Neural crest cell (in vitro differentiated cells): ENCODE measurements at regions not wholly inside any gene's neighbourhood (a gene's known extent, or its start where the extent isn't known, plus 50 kb on each side); places are given as distances from the start of the nearest gene placed in this dataset.
"Not testable (repeated sequence)": the region's sequence is repeated elsewhere in the genome, so short reads cannot be mapped to it uniquely, and the experiment has no call there.

Source experiments
- DNase-seq: peaks from one replicate; pipeline ENCODE4 v3.0.0; 2021; ENCODE audit warnings: low read depth, mixed read lengths, low spot score
- H3K27ac Mint-ChIP-seq: one replicate; pipeline ENCODE4 v1.8.0; 2021; ENCODE audit warnings: mild to moderate bottlenecking, mixed read lengths; ENCODE audit not compliant: unreplicated experiment
- H3K27me3 Mint-ChIP-seq: 2 replicates; pipeline ENCODE4 v1.8.0; 2021; ENCODE audit warnings: low read depth, mild to moderate bottlenecking, mixed read lengths
- H3K36me3 Mint-ChIP-seq: 2 replicates; pipeline ENCODE4 v1.8.0; 2021; ENCODE audit warnings: low read depth, mild to moderate bottlenecking, mixed read lengths
- H3K4me1 Mint-ChIP-seq: 2 replicates; pipeline ENCODE4 v1.8.0; 2021; ENCODE audit warnings: mixed read lengths
- H3K4me3 Mint-ChIP-seq: one replicate; pipeline ENCODE4 v1.8.0; 2021; ENCODE audit warnings: mild to moderate bottlenecking, mixed read lengths
- H3K9me3 Mint-ChIP-seq: 2 replicates; pipeline ENCODE4 v1.8.0; 2021; ENCODE audit warnings: mixed read lengths
- CTCF ChIP-seq: fragments of 200-600 bp; sonication (generic); conservative IDR thresholded peaks from 2 replicates; pipeline ENCODE4 v1.5.0; 2021; ENCODE audit warnings: antibody characterized with exemption, mild to moderate bottlenecking

DNA sequence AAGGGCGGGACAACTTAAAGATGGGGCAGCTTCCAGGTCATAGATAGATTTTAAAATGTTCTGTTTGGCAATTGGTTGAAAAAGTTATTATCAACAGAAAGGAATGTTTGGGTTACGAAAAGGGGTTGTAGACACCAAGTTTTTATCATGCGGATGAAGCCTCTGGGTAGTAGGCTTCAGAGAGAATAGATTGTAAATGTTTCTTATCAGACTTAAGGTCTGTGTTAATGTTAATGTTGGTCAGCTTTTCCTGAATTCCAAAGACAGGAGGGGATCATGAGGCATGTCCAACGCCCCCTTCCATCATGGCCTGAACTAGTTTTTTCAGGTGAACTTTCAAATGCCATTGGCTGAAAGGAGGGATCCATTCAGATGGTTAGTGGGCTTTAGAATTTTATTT lies 84.2 kb upstream of the KIF5B start:
- Mint-ChIP-seq H3K4me3 (no peak overlapping the region), H3K27ac (no peak overlapping the region), H3K36me3 (no peaks in the 10 kb centered on the region), H3K9me3 (no peaks in the 10 kb centered on the region), H3K4me1 (peaks cover 6% of the 10 kb centered on the region), H3K27me3 (no peaks in the 10 kb centered on the region)
- no peak for TF ChIP-seq CTCF
- no peak for DNase-seq

GRCh38 chr10:32139223-32140073 lies 83.2 kb upstream of the KIF5B start:
- H3K4me1 Mint-ChIP-seq: peaks cover 6% of the 10 kb centered on the region
- H3K36me3 Mint-ChIP-seq: no peaks in the 10 kb centered on the region
- TF ChIP-seq CTCF: no peak
- H3K27ac Mint-ChIP-seq: peak overlapping the region; percentile 69
- no peaks in the 10 kb centered on the region for H3K27me3 Mint-ChIP-seq
- no peak overlapping the region for H3K4me3 Mint-ChIP-seq
- peak; percentile 4 for DNase-seq
- H3K9me3 Mint-ChIP-seq: no peaks in the 10 kb centered on the region

DNA sequence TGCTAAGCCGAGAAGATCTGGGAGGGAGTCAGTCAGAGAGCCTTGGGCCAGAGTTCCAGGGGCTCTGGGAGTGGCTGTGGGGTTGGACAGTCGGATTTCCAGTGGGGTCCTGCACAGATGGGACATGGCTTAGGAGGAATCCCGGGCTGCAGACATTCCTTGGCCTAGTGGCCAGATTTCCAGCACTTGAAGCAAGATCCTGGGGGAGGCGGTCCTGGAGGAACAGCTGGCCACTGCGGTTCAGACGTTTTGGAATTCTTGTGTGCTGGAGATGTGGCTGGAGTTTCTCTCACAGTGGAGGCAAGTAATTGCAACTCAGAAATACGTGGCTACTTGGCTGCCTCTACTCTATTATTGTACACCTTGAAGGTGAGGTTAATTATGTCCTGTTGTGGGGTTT lies 80.7 kb upstream of the KIF5B start:
- H3K4me1 Mint-ChIP-seq, H3K9me3 Mint-ChIP-seq, H3K27me3 Mint-ChIP-seq: not testable (repeated sequence)

DNA sequence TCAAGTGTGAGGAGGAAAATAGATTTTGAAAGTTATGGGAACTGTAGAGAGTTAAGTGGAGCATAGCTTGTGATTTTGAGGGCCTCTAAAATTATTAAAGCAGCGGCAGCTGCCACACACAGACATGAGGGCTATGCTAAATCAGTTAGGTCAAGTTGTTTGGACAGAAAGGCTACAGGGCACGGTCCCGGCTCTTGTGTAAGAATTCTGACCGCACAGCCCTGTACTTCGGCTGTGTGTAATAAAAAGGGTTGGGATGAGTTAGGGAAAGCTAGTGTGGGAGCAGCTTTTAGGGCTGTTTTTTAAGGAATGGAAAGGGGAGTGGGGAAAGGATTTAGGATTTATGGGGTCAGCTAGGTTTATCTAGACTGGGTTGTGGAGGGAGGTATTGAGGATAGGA lies 79.6 kb upstream of the KIF5B start:
- not testable (repeated sequence) for H3K36me3 Mint-ChIP-seq, H3K27ac Mint-ChIP-seq, H3K4me1 Mint-ChIP-seq, H3K4me3 Mint-ChIP-seq, H3K27me3 Mint-ChIP-seq, DNase-seq, H3K9me3 Mint-ChIP-seq

More for the DNA sequence above, 80.7 kb upstream of the KIF5B start:
- DNase-seq, H3K4me3 Mint-ChIP-seq, H3K36me3 Mint-ChIP-seq, H3K27ac Mint-ChIP-seq: not testable (repeated sequence)

DNA sequence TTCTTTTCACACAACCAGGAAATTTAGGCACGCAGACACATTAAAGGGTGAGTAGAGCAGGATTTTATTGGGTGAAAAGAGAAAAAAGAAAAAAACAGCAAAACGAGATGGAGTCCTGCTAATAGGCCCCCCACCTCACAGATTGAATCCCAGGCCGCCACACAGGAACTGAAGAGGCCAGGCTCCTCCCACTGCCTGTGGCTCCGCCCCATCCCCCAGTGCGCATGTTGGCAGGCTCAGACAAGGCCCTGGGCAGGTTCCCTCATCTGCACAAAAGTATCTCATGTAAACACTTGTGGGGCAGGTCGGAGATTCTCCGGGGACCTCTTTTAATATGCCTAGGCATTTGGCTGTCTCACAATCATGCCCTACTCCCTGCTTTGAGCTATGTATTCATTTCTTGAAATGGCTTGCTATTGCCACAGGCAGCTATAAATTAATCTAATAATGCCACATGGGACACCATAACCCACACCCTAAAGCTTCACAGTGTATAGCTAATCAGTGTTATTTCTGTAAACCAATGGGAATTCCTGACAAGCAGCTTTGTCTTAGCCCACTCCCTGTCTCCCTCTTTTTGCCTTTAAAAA lies 76.2 kb upstream of the KIF5B start:
- DNase-seq: no peak
- H3K4me1 Mint-ChIP-seq: peaks cover 7% of the 10 kb centered on the region
- no peaks in the 10 kb centered on the region for H3K9me3 Mint-ChIP-seq
- H3K4me3 Mint-ChIP-seq: no peak overlapping the region
- H3K27me3 Mint-ChIP-seq: no peaks in the 10 kb centered on the region
- H3K27ac Mint-ChIP-seq: no peak overlapping the region
- TF ChIP-seq CTCF: no peak
- no peaks in the 10 kb centered on the region for H3K36me3 Mint-ChIP-seq

DNA sequence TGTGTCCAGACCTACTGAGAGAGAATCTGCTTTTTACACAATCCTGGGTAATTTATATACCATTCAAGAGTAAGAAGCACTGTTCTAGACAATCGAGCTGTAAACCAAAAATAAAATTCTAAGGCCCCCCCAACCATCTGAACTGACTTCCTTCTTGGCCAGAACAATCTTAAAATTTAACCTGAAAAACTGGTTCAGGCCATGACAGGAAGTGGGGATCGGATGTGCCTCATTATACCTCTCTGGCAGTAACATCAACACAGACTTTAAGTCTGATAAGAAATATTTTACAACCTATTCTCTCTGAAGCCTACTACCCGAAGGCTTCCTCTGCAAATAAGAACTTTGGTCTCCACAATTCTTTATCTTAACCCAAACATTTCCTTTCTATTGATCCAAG lies 75.2 kb upstream of the KIF5B start:
- DNase-seq: no peak
- H3K9me3 Mint-ChIP-seq: no peaks in the 10 kb centered on the region
- no peak overlapping the region for H3K27ac Mint-ChIP-seq
- no peaks in the 10 kb centered on the region for H3K27me3 Mint-ChIP-seq
- H3K4me3 Mint-ChIP-seq: no peak overlapping the region
- H3K36me3 Mint-ChIP-seq: no peaks in the 10 kb centered on the region
- TF ChIP-seq CTCF: no peak
- peaks cover 7% of the 10 kb centered on the region for H3K4me1 Mint-ChIP-seq
